Mesothelial cell of epicardium (in vitro differentiated cells): ENCODE measurements at regions not wholly inside any gene's neighbourhood (a gene's known extent, or its start where the extent isn't known, plus 50 kb on each side); places are given as distances from the start of the nearest gene placed in this dataset.
"Not testable (repeated sequence)": the region's sequence is repeated elsewhere in the genome, so short reads cannot be mapped to it uniquely, and the experiment has no call there.

Experiments
- DNase-seq, 2 experiments: peaks; one replicate each; pipeline ENCODE4 v3.0.0; 2021; ENCODE audit warnings: low spot score in 2 of 2; ENCODE audit not compliant: unreplicated experiment in 2 of 2
- H3K27ac Mint-ChIP-seq: 2 replicates; pipeline ENCODE4 v1.8.0; 2021; ENCODE audit warnings: mixed read lengths
- H3K27me3 Mint-ChIP-seq: 2 replicates; pipeline ENCODE4 v1.8.0; 2021; ENCODE audit warnings: low read depth, mixed read lengths
- H3K36me3 Mint-ChIP-seq: 2 replicates; pipeline ENCODE4 v1.8.0; 2021; ENCODE audit warnings: mixed read lengths
- H3K4me1 Mint-ChIP-seq: 2 replicates; pipeline ENCODE4 v1.8.0; 2021; ENCODE audit warnings: mixed read lengths
- H3K4me3 Mint-ChIP-seq: 2 replicates; pipeline ENCODE4 v1.8.0; 2021; ENCODE audit warnings: mild to moderate bottlenecking, moderate library complexity, mixed read lengths
- H3K9me3 Mint-ChIP-seq: 2 replicates; pipeline ENCODE4 v1.8.0; 2021; ENCODE audit warnings: mixed read lengths
- TF ChIP-seq, protein P1 (sequence below): fragments of 200-600 bp; sonication (generic); IDR thresholded peaks from one replicate; pipeline ENCODE4 v1.5.0; 2021; ENCODE audit warnings: antibody characterized with exemption; ENCODE audit not compliant: unreplicated experiment

DNA sequence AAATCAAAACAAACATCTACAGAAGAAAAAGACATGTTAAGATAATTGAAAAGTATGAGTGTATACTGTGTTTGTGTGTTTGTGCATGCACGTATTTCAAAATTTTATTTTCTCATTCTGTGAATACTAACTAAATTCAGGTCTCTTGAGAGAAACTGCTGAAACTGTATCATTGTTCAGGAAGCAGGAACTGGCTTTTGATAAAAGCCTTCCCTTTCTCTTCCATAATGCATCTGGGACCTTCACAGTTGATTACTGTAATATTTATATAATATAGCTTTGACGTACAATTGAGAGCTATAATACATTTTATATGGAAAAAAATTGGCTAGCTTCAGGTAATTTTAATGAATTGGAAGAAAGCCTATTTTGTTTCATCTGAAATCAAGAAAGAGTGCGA is 993.5 kb downstream of the SLC6A15 start:
- H3K27ac Mint-ChIP-seq = no peak overlapping the region
- peaks cover 3% of the 10 kb centered on the region for H3K9me3 Mint-ChIP-seq
- no peak for DNase-seq
- TF ChIP-seq, protein P1, sequence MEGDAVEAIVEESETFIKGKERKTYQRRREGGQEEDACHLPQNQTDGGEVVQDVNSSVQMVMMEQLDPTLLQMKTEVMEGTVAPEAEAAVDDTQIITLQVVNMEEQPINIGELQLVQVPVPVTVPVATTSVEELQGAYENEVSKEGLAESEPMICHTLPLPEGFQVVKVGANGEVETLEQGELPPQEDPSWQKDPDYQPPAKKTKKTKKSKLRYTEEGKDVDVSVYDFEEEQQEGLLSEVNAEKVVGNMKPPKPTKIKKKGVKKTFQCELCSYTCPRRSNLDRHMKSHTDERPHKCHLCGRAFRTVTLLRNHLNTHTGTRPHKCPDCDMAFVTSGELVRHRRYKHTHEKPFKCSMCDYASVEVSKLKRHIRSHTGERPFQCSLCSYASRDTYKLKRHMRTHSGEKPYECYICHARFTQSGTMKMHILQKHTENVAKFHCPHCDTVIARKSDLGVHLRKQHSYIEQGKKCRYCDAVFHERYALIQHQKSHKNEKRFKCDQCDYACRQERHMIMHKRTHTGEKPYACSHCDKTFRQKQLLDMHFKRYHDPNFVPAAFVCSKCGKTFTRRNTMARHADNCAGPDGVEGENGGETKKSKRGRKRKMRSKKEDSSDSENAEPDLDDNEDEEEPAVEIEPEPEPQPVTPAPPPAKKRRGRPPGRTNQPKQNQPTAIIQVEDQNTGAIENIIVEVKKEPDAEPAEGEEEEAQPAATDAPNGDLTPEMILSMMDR = no peak
- H3K4me3 Mint-ChIP-seq = no peak overlapping the region
- peaks cover 23% of the 10 kb centered on the region for H3K4me1 Mint-ChIP-seq
- H3K36me3 Mint-ChIP-seq = no peaks in the 10 kb centered on the region
- no peaks in the 10 kb centered on the region for H3K27me3 Mint-ChIP-seq

DNA sequence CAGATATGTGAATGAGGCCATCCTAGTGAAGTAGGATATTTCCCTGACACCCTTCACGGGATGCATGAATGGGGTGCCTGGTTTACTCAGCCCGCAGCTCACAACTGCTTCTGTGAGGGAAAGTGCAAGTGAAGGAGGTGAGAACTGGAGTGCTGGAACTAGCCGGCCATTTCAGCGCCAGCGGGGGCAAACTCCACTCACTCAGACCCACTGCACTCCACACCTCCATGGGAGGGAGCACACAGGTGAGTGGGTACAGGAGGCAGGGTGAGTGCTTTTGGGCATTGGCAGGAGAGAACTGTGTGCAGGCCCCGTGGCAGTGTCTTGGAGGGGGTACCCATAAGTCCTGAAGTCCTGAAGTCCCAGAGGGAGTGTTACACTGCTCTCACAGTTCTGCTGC is 1008.4 kb downstream of the SLC6A15 start:
- H3K27me3 Mint-ChIP-seq = no peaks in the 10 kb centered on the region
- no peak overlapping the region for H3K27ac Mint-ChIP-seq
- no peak for DNase-seq
- no peak overlapping the region for H3K4me3 Mint-ChIP-seq
- no peaks in the 10 kb centered on the region for H3K4me1 Mint-ChIP-seq
- peaks cover 16% of the 10 kb centered on the region for H3K9me3 Mint-ChIP-seq
- TF ChIP-seq, protein P1 = no peak
- H3K36me3 Mint-ChIP-seq = peaks cover 3% of the 10 kb centered on the region

GRCh38 chr12:83896416-83896815 is 1016.2 kb downstream of the SLC6A15 start:
- TF ChIP-seq, protein P1 = no peak
- no peak for DNase-seq
- Mint-ChIP-seq H3K36me3 (no peaks in the 10 kb centered on the region), H3K4me1 (peaks cover 5% of the 10 kb centered on the region), H3K4me3 (no peak overlapping the region), H3K9me3 (peaks cover 14% of the 10 kb centered on the region), H3K27me3 (no peaks in the 10 kb centered on the region), H3K27ac (no peak overlapping the region)

DNA sequence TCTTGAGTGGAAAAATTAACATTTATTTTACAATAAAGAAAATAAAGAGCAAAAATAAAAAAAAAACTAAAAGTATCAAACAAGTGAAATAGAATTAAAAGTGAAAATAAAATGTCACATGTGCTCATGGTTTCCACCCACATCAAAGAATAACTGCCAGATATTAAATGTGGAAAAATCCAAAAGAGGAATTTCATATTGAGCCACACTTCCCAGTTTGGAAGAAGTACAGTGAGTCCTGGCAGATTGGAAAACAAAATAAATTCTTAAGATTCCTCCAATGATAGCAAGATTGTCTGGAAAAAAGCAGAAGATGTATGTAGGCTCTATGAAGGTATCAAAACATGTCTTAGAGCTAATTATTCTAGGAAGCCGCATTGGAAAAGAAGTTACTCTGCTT is 1019.5 kb downstream of the SLC6A15 start:
- peaks cover 5% of the 10 kb centered on the region for H3K4me1 Mint-ChIP-seq
- TF ChIP-seq, protein P1 = no peak
- no peaks in the 10 kb centered on the region for H3K27me3 Mint-ChIP-seq
- no peak overlapping the region for H3K4me3 Mint-ChIP-seq
- no peak for DNase-seq
- H3K27ac Mint-ChIP-seq = no peak overlapping the region
- H3K36me3 Mint-ChIP-seq = peaks cover 3% of the 10 kb centered on the region
- peaks cover 5% of the 10 kb centered on the region for H3K9me3 Mint-ChIP-seq

GRCh38 chr12:83889745-83890144 is 1022.9 kb downstream of the SLC6A15 start:
- no peak for DNase-seq
- Mint-ChIP-seq H3K4me1 (no peaks in the 10 kb centered on the region), H3K36me3 (peaks cover 3% of the 10 kb centered on the region), H3K27ac (no peak overlapping the region), H3K27me3 (no peaks in the 10 kb centered on the region), H3K9me3 (peaks cover 9% of the 10 kb centered on the region), H3K4me3 (no peak overlapping the region)
- TF ChIP-seq, protein P1 = no peak

GRCh38 chr12:83886479-83886878 is 1026.1 kb downstream of the SLC6A15 start:
- H3K27ac Mint-ChIP-seq = no peak overlapping the region
- no peaks in the 10 kb centered on the region for H3K27me3 Mint-ChIP-seq
- H3K4me1 Mint-ChIP-seq = no peaks in the 10 kb centered on the region
- peaks cover 3% of the 10 kb centered on the region for H3K36me3 Mint-ChIP-seq
- no peak for DNase-seq
- TF ChIP-seq, protein P1 = no peak
- H3K9me3 Mint-ChIP-seq = peaks cover 9% of the 10 kb centered on the region
- no peak overlapping the region for H3K4me3 Mint-ChIP-seq

DNA sequence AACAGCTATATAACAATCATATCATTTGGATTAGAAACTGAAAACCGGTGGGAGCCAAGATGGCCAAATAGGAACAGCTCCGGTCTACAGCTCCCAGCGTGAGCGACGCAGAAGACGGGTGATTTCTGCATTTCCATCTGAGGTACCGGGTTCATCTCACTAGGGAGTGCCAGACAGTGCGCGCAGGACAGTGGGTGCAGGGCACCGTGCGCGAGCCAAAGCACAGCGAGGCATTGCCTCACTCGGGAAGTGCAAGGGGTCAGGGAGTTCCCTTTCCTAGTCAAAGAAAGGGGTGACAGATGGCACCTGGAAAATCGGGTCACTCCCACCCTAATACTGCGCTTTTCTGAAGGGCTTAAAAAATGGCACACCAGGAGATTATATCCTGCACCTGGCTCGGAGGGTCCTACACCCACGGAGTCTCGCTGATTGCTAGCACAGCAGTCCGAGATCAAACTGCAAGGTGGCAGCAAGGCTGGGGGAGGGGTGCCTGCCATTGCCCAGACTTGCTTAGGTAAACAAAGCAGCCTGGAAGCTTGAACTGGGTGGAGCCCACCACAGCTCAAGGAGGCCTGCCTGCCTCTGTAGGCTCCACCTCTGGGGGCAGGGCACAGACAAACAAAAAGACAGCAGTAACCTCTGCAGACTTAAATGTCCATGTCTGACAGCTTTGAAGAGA is 1041.5 kb downstream of the SLC6A15 start:
- not testable (repeated sequence) for DNase-seq, H3K27ac Mint-ChIP-seq, H3K36me3 Mint-ChIP-seq, H3K4me1 Mint-ChIP-seq, H3K27me3 Mint-ChIP-seq, H3K4me3 Mint-ChIP-seq
- peaks cover 17% of the 10 kb centered on the region for H3K9me3 Mint-ChIP-seq
